ENCODE measurements at regions not wholly inside any gene's neighbourhood (a gene's known extent, or its start where the extent isn't known, plus 50 kb on each side); places are given as distances from the start of the nearest gene placed in this dataset.

DNA sequence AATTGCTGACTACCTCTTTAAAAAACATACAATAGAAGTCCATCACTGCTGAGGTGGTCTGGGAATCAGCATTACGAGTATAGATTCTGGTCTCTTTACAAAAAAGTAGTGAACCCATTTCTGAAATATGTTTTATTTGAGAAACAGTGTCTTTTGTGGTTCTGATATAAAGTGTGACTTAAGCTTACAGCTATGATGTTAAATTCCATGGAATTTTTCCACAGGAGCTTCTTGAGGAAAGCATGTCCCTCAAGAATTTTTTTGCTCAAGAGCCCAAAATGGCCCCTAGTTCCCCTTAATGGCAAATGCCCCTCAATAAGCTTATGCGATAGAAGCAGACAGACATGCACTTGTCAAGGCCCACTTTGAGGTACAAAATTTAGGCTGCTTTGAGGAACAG is 265.7 kb downstream of the FAM170A start:
- TF ChIP-seq, protein P1, sequence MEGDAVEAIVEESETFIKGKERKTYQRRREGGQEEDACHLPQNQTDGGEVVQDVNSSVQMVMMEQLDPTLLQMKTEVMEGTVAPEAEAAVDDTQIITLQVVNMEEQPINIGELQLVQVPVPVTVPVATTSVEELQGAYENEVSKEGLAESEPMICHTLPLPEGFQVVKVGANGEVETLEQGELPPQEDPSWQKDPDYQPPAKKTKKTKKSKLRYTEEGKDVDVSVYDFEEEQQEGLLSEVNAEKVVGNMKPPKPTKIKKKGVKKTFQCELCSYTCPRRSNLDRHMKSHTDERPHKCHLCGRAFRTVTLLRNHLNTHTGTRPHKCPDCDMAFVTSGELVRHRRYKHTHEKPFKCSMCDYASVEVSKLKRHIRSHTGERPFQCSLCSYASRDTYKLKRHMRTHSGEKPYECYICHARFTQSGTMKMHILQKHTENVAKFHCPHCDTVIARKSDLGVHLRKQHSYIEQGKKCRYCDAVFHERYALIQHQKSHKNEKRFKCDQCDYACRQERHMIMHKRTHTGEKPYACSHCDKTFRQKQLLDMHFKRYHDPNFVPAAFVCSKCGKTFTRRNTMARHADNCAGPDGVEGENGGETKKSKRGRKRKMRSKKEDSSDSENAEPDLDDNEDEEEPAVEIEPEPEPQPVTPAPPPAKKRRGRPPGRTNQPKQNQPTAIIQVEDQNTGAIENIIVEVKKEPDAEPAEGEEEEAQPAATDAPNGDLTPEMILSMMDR (IDR thresholded peaks at IDR 0.05), result no peak
- TF ChIP-seq POLR2A (IDR thresholded peaks at IDR 0.05) (no peak), POLR2AphosphoS5 (IDR thresholded peaks at IDR 0.05) (no peak)
